ENCODE measurements at regions not wholly inside any gene's neighbourhood (a gene's known extent, or its start where the extent isn't known, plus 50 kb on each side); places are given as distances from the start of the nearest gene placed in this dataset.

GRCh38 chr20:22370137-22370536 is 214.2 kb downstream of the FOXA2 start:
- no peak for DNase-seq

GRCh38 chr20:22369100-22369499 is 215.3 kb downstream of the FOXA2 start:
- no peak for DNase-seq

GRCh38 chr20:22368235-22368634 is 216.1 kb downstream of the FOXA2 start:
- no peak for DNase-seq

- DNase-seq, result no peak
Observed at GRCh38 chr20:22366631-22367030, 217.7 kb downstream of the FOXA2 start.

GRCh38 chr20:22354647-22355046 is 229.7 kb downstream of the FOXA2 start:
- DNase-seq, result no peak

- no peak for DNase-seq
Observed at GRCh38 chr20:22353586-22353985, 230.8 kb downstream of the FOXA2 start.

GRCh38 chr20:22352019-22352418 is 232.4 kb downstream of the FOXA2 start:
- no peak for DNase-seq

- no peak for DNase-seq
Observed at GRCh38 chr20:22350624-22351023, 233.7 kb downstream of the FOXA2 start.

- no peak for DNase-seq
Observed at GRCh38 chr20:22348010-22348409, 236.4 kb downstream of the FOXA2 start.

- no peak for DNase-seq
Observed at GRCh38 chr20:22346716-22347115, 237.7 kb downstream of the FOXA2 start.

- no peak for DNase-seq
Observed at GRCh38 chr20:22343612-22344011, 240.8 kb downstream of the FOXA2 start.

- no peak for DNase-seq
Observed at GRCh38 chr20:22342410-22342809, 242.0 kb downstream of the FOXA2 start.

- DNase-seq, result no peak
Observed at GRCh38 chr20:22341508-22341907, 242.9 kb downstream of the FOXA2 start.

- DNase-seq, result no peak
Observed at GRCh38 chr20:22339946-22340345, 244.4 kb downstream of the FOXA2 start.

- peak; percentile 70 for DNase-seq
Observed at GRCh38 chr20:22339091-22339881, 245.1 kb downstream of the FOXA2 start.

- DNase-seq, result no peak
Observed at GRCh38 chr20:22338140-22338708, 246.1 kb downstream of the FOXA2 start.

- DNase-seq, result no peak
Observed at GRCh38 chr20:22335210-22335609, 249.2 kb downstream of the FOXA2 start.

GRCh38 chr20:22333885-22334545 is 250.4 kb downstream of the FOXA2 start:
- DNase-seq, result peak; percentile 50

GRCh38 chr20:22324505-22324904 is 259.9 kb downstream of the FOXA2 start:
- no peak for DNase-seq

- no peak for DNase-seq
Observed at GRCh38 chr20:22322513-22322912, 261.9 kb downstream of the FOXA2 start.

GRCh38 chr20:22321191-22321590 is 263.2 kb downstream of the FOXA2 start:
- no peak for DNase-seq

GRCh38 chr20:22320245-22320915 is 264.0 kb downstream of the FOXA2 start:
- DNase-seq, result no peak

- DNase-seq, result no peak
Observed at GRCh38 chr20:22315771-22316170, 268.6 kb downstream of the FOXA2 start.

All from left kidney (tissue), 1 donor.